ENCODE measurements at regions not wholly inside any gene's neighbourhood (a gene's known extent, or its start where the extent isn't known, plus 50 kb on each side); places are given as distances from the start of the nearest gene placed in this dataset.
A peak's percentile ranks its signal among the peaks of the same experiment; 100 is the strongest.

GRCh38 chr4:136653640-136654406, 878.5 kb downstream of the PCDH18 start:
- no peak for DNase-seq (ENCODE audit: low spot score)

DNA sequence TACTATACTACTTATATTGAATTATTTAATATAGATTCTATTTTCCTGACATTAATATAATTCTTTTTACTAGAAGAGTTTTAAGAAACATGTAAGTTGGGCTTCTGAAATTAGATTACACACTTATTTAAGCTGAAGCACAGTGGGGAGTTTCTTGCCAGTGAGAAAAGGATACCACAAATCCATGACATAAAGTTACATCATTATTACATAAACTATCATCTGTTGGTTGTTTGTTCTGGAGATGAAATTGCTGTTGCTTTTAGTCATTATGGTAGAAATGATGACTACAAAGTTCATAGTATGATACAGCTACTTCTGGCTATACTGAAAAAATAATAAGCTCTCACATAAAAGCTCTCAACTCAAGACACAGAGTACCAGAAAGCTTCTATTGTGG, 880.4 kb downstream of the PCDH18 start:
- DNase-seq (ENCODE audit: low spot score), result no peak

DNA sequence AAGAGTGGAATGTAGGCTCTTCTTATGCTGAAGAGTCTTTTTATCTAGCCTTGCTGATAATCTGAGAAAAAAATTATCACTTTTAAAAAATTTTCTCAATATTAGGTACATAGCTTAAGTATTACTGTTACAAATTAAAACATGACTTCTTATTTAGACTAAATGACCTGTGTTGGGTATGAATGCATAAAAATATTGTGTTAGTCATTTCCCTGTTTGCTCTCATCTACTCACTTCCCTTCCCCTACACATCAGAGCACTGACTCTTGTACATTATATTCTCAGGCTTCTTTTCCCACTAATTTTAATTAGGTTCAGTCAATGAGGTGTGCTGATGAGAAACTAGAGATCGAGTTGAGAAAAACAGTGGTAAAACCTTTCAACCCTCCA, 881.0 kb downstream of the PCDH18 start:
- DNase-seq (ENCODE audit: low spot score), result no peak

GRCh38 chr4:136650541-136651277, 881.6 kb downstream of the PCDH18 start:
- DNase-seq (ENCODE audit: low spot score), result no peak

DNA sequence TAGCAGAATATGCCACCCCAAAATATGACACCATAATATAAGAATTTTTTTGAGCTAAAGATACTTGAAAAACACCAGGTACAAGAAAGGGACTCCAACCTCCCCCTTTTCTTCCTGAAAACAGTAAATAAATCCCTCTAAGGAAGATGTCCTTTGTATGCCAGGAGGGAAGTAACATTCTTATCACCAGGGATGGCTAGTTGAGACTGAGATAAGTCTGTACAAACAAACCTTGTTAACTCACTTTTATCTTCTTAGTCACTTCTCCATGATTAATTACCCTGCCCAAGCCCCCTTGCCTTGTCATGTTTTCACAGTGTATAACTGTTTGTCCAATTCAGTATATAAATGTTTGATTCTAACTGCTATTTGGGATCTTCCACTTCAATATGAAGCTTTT, 888.0 kb downstream of the PCDH18 start:
- DNase-seq (ENCODE audit: low spot score), result no peak

GRCh38 chr4:136643416-136643815, 888.9 kb downstream of the PCDH18 start:
- no peak for DNase-seq (ENCODE audit: low spot score)

- DNase-seq (ENCODE audit: low spot score), result no peak
Measured at GRCh38 chr4:136637071-136637777, 895.1 kb downstream of the PCDH18 start.

DNA sequence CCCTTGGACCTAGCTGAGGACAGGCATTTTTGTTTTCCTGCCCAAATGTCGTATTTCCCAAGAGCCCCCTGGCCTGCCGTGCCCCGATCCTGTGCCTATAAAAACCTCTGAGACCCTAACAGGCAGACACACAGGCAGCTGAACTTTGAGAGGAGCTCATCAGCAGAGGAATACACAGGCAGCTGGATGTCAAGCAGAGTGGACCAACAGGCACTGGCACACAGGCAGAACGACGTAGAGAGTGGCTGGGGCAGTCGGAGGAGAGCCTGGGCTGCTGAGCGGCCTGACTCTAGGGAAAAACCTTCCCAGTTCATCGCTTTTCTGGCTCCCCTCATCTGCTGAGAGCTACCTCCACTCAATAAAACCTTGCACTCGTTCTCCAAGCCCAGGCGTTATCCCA, 896.1 kb downstream of the PCDH18 start:
- DNase-seq (ENCODE audit: low spot score), result no peak

DNA sequence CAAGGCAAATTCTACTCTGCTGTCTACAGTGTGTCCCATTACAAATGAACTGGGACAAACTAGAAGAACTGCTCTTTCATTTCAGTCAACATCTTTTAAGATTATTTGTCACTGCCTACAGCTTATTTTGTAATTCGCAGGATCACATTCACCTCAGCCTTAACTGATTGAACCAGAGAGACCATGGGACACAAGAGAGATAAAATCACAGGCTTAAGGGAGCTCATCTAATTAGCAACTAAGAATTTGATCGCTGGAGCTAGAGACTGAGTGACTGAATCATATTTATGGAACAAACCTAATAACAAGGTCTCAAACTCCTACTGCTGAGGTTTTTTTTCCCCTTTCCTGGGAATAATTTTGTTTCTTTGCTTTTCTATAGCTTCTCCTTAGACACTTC, 898.2 kb downstream of the PCDH18 start:
- no peak for DNase-seq (ENCODE audit: low spot score)

DNA sequence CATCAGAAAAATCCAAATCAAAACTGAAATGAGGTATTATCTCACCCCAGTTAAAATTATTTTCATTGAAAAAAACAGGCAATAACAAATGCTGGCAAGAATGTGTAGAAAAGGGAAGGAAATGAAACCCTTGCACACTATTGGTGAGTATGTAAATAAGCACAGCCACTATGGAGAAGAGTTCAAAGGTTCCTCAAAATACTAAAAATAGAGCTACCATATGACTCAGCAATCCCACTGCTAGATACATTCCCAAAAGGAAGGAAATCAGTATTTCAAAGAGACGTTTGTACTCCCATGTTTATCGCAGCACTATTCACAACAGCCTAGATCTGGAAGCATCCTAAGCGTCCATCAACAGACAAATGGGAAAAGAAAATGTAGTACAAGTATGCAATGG, 932.4 kb downstream of the PCDH18 start:
- DNase-seq (ENCODE audit: low spot score), result no peak

GRCh38 chr4:136590440-136590839, 941.9 kb downstream of the PCDH18 start:
- DNase-seq (ENCODE audit: low spot score), result no peak

- DNase-seq (ENCODE audit: low spot score), result peak; percentile 2
Measured at GRCh38 chr4:136583567-136583966, 948.7 kb downstream of the PCDH18 start.

DNA sequence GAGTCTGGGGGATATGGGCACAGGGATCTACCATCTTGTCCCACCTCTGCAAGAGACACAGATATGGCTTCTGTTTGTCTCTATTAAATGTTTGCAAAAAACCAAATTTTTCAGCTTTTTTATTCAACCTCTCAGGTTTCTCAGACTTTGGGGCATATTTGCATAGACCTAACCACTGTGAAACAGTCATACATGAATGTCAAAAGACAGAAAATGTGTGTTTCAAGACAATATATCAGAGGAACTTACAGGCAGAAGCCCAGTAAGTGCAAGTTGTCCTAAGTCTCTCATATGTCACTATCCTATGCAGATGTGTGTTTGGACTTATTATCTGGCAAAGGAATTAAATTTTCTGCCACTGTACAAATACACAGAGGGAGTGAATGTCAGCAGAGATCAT, 951.2 kb downstream of the PCDH18 start:
- no peak for DNase-seq (ENCODE audit: low spot score)

DNA sequence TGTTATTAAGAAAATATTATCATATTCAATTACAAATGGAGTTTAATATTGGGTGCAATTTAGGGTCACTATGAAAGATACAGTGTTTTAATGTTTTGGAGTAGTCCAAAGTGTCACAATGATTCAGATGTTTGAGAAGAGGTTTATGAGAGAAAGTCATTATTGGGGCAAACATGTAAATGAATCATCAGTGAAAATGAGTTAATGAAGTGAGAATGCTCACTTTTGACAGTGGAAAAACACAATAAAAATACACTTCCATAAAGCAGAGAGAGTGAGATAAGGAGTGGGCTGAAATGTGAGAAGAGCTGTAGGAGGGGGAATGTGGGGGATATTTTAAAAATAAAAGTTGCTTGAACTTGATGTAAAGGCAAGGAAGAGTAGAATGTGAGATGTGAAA, 957.1 kb downstream of the PCDH18 start:
- no peak for DNase-seq (ENCODE audit: low spot score)

DNA sequence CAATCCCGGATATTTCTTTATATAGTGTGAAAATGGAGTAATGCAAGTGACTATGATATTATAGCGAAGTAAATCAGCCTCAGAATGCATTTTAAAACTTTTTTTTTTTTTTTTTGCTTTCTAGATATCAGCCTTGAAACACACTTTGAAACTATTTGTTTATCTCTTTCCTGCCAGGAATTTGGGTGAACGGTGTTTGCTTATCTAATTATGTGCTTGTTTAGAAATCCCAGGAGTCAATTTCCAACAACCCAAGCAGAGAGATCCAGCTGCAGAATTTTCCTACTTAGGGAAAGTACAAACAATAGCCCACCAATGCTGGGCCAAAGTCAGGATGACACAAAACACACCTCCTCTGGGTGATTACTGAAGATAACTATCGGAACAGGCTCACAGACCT, 958.8 kb downstream of the PCDH18 start:
- DNase-seq (ENCODE audit: low spot score), result no peak

DNA sequence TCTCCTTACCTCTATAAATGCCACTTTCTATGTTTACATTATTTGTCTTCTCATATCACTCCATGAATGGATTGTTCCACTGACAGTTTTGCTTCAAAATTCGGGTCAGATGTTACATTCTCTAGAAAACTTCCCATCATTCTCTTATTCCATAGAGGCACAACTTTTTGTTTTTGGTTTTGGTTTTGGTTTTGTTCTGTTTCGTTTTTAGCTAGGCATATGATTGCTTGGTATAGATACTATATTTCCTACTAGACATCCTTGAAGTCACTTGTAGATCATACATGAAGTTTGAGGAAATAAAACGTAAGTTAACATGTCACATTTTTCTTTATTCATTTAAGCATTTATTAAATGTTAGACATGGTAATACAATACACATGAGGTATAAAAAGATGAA, 961.0 kb downstream of the PCDH18 start:
- no peak for DNase-seq (ENCODE audit: low spot score)

- DNase-seq (ENCODE audit: low spot score), result no peak
Measured at GRCh38 chr4:136562834-136563233, 969.5 kb downstream of the PCDH18 start.

- no peak for DNase-seq (ENCODE audit: low spot score)
Measured at GRCh38 chr4:136558940-136559494, 973.3 kb downstream of the PCDH18 start.

GRCh38 chr4:136557396-136557795, 974.9 kb downstream of the PCDH18 start:
- DNase-seq (ENCODE audit: low spot score), result no peak

DNA sequence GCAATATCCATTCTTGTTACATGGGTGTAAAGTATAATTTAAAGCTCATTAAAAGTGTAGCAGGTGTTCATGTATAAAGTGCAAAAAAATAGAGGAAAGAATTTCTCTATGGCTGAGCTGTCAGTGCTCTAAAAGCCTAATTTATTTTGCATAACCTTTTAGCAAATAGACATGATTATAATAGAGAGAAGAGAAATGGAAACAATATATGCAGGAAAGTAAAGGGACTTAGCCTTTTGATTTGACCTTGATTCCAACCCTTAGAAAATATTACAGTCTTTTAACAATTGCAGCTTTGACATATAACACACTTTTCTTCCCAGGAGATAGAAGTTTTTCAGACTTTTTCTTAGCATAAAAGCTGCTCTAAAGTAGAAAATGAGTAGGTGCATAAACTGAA, 978.3 kb downstream of the PCDH18 start:
- no peak for DNase-seq (ENCODE audit: low spot score)

GRCh38 chr4:136551753-136552152, 980.5 kb downstream of the PCDH18 start:
- no peak for DNase-seq (ENCODE audit: low spot score)

DNA sequence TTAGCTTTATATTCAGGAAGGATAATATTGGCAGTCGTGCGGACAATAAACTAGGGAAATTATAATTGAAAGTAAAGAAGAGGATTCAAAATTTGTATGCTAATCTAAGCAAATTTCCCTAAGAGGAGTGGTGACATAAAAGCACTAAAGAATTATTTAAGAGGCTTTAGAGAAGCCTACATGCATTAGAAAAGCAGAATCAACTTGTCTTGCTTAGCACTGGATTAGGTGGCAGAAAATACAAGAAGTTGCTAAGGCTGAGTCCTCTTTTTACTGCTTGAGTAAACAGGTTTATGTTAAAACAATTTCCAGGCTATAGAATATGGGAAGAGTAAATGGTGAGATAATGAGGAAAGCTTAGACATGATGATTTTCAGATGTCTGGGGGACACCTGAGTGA, 991.5 kb downstream of the PCDH18 start:
- DNase-seq (ENCODE audit: low spot score), result no peak

DNA sequence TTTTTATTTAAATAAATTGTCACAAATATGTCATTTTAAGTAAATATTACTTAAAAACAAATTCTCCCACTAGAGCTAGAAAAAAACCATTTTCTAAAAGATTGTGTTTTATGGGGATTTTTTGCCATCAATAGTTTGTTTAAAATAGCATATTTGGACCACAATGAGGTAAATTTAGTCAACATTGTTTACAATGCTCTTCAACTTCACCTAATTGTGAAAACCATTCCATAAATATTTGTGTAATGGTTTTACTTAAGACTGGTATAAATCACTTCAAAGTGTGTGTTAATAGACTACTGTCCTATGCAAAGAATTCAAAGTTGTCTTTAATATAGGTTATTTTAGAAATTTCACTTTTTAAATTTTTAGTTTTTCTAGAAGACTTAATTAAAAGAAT, 1004.2 kb downstream of the PCDH18 start:
- no peak for DNase-seq (ENCODE audit: low spot score)

All from putamen (tissue), 1 donor.